ENCODE measurements at regions not wholly inside any gene's neighbourhood (a gene's known extent, or its start where the extent isn't known, plus 50 kb on each side); places are given as distances from the start of the nearest gene placed in this dataset.
A peak's percentile ranks its signal among the peaks of the same experiment; 100 is the strongest.

GRCh38 chr3:96750094-96750767 is 64.2 kb upstream of the EPHA6 start:
- Mint-ChIP-seq H3K4me3 (no peak overlapping the region), H3K4me1 (no peaks in the 10 kb centered on the region), H3K9me3 (peaks cover 0 to 8% of the 10 kb centered on the region in 2 donors), H3K27me3 (no peaks in the 10 kb centered on the region), H3K27ac (no peak overlapping the region), H3K36me3 (no peaks in the 10 kb centered on the region)
- ATAC-seq (replicated peaks): peak in 1 of 2 donors; percentile 12
- DNase-seq: no peak

DNA sequence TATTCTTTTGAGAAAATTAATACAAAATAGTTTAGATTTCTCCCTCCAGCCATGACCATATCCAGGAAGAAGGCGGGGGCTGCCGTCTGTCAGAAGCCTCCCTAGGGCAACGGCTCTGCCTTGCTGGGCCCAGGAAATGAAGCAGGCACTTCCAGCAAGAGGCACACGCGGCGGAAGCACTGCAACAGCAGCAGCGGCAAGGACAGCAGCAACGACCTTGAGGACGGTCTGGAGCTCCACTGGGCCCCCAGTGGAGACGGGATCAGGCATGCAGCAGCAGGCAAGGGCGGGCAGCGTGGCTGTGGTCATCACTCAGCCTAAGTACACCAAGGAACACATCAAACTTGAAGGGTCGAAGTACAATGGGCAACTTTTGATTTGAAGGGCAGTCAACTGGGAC is 61.3 kb upstream of the EPHA6 start:
- no peaks in the 10 kb centered on the region for H3K4me1 Mint-ChIP-seq
- H3K4me3 Mint-ChIP-seq: no peak overlapping the region
- H3K27ac Mint-ChIP-seq: no peak overlapping the region
- ATAC-seq (replicated peaks) (no peak), DNase-seq (no peak)
- H3K27me3 Mint-ChIP-seq: no peaks in the 10 kb centered on the region
- H3K36me3 Mint-ChIP-seq: no peaks in the 10 kb centered on the region
- H3K9me3 Mint-ChIP-seq: peaks cover 0 to 8% of the 10 kb centered on the region in 2 donors

GRCh38 chr3:96754128-96754527 is 60.3 kb upstream of the EPHA6 start:
- H3K27me3 Mint-ChIP-seq: no peaks in the 10 kb centered on the region
- H3K36me3 Mint-ChIP-seq: no peaks in the 10 kb centered on the region
- ATAC-seq (replicated peaks): peak in 1 of 2 donors; percentile 2
- H3K4me1 Mint-ChIP-seq: no peaks in the 10 kb centered on the region
- H3K4me3 Mint-ChIP-seq: no peak overlapping the region
- no peak overlapping the region for H3K27ac Mint-ChIP-seq
- peaks cover 0 to 8% of the 10 kb centered on the region in 2 donors for H3K9me3 Mint-ChIP-seq
- DNase-seq: no peak

DNA sequence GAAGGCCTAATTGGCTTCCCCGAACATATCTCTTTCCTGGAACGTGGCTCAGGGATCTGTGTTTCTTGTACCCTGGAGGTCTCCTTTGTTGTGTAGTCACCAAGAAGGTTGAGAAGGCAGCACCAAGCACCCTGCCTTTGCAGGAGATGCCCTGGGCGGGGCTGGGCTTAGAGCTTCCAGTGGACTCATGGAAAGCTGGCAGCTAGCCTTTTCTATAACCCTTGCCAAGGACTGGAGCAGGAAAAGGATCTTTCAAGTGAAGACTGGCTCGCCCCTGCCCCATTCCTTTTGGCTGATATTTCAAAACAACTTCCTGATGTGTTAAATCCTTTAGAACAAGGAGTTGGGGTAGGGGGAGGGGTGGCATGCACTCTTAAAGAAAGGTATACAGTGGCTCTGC is 58.9 kb upstream of the EPHA6 start:
- no peaks in the 10 kb centered on the region for H3K36me3 Mint-ChIP-seq
- H3K27ac Mint-ChIP-seq: no peak overlapping the region
- no peak overlapping the region for H3K4me3 Mint-ChIP-seq
- no peak for DNase-seq
- peaks cover 0 to 7% of the 10 kb centered on the region in 2 donors for H3K9me3 Mint-ChIP-seq
- no peak for ATAC-seq (replicated peaks)
- no peaks in the 10 kb centered on the region for H3K4me1 Mint-ChIP-seq
- H3K27me3 Mint-ChIP-seq: no peaks in the 10 kb centered on the region

DNA sequence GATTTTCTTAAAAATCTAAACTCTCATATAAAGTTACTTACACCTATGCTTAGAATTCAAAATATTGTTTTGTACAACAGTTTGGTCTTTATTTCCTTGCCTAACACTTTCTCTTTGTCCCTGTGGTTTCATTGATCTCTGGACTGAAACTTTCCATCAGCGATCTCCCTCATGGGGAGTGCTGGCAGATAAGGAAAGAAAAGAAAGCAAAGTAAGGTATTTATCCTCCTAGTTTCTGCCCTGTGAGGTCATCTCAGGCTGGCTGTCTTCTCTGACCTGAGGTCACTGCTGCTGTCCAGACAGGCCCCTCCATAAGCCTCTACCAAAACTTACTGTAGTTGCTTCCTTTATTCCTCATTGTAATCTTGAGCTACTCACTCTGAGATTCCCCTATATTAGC is 57.9 kb upstream of the EPHA6 start:
- H3K36me3 Mint-ChIP-seq: no peaks in the 10 kb centered on the region
- H3K4me1 Mint-ChIP-seq: no peaks in the 10 kb centered on the region
- ATAC-seq (replicated peaks): no peak
- peaks cover 0 to 5% of the 10 kb centered on the region in 2 donors for H3K9me3 Mint-ChIP-seq
- no peak for DNase-seq
- H3K4me3 Mint-ChIP-seq: no peak overlapping the region
- no peak overlapping the region for H3K27ac Mint-ChIP-seq
- H3K27me3 Mint-ChIP-seq: no peaks in the 10 kb centered on the region

DNA sequence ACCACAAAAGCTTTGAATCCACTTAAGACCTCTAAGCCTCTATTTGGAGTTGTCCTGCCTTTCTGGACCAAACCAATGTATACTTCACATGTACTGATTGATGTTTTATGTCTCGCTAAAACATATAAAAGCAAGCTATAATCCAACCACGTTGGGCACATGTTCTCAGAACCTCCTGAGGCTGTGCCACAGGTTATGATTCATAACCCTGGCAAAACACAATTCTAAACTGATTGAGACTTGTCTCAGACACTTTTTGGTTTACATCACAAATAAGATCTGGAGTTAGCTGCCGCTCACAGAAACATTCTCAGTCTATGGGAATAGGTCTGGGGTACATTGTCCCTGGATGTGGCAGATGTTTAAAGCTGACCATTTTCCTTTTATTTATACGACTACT is 53.4 kb upstream of the EPHA6 start:
- Mint-ChIP-seq H3K4me1 (no peaks in the 10 kb centered on the region), H3K9me3 (peaks cover 3 to 10% of the 10 kb centered on the region in 2 donors), H3K27ac (no peak overlapping the region)

More for the DNA sequence above, 53.4 kb upstream of the EPHA6 start:
- Mint-ChIP-seq H3K36me3 (no peaks in the 10 kb centered on the region), H3K27me3 (no peaks in the 10 kb centered on the region), H3K4me3 (no peak overlapping the region)
- DNase-seq: no peak
- ATAC-seq (replicated peaks): no peak
